ENCODE measurements at regions not wholly inside any gene's neighbourhood (a gene's known extent, or its start where the extent isn't known, plus 50 kb on each side); places are given as distances from the start of the nearest gene placed in this dataset.
"Not testable (repeated sequence)": the region's sequence is repeated elsewhere in the genome, so short reads cannot be mapped to it uniquely, and the experiment has no call there.

DNA sequence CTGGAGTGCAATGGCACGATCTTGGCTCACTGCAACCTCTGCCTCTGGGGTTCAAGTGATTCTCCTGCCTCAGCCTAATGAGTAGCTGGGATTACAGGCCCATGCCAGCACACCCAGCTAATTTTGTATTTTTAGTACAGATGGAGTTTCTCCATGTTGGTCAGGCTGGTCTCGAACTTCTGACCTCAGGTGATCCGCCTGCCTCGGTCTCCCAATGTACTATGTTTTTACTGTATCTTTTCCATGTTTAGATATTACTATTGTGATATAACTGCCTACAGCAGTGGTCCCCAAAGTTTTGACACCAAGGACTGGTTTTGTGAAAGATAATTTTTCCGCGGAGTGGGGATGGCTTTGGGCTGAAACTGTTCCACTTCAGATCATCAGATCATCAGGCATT, 187.0 kb upstream of the TPTE start:
- TF ChIP-seq POLR2AphosphoS5 (IDR thresholded peaks at IDR 0.05; ENCODE audit: low read depth, low read length): not testable (repeated sequence)
- TF ChIP-seq, protein P1, sequence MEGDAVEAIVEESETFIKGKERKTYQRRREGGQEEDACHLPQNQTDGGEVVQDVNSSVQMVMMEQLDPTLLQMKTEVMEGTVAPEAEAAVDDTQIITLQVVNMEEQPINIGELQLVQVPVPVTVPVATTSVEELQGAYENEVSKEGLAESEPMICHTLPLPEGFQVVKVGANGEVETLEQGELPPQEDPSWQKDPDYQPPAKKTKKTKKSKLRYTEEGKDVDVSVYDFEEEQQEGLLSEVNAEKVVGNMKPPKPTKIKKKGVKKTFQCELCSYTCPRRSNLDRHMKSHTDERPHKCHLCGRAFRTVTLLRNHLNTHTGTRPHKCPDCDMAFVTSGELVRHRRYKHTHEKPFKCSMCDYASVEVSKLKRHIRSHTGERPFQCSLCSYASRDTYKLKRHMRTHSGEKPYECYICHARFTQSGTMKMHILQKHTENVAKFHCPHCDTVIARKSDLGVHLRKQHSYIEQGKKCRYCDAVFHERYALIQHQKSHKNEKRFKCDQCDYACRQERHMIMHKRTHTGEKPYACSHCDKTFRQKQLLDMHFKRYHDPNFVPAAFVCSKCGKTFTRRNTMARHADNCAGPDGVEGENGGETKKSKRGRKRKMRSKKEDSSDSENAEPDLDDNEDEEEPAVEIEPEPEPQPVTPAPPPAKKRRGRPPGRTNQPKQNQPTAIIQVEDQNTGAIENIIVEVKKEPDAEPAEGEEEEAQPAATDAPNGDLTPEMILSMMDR (IDR thresholded peaks at IDR 0.05; ENCODE audit: control extremely low read depth in 1 of 3, insufficient read depth in 1 of 3, low read depth in 1 of 3, low read length in 3 of 3): not testable (repeated sequence)

Data from H1 (cell line).